Type B pancreatic cell (in vitro differentiated cells): ENCODE measurements at regions not wholly inside any gene's neighbourhood (a gene's known extent, or its start where the extent isn't known, plus 50 kb on each side); places are given as distances from the start of the nearest gene placed in this dataset.

Experiments used
- DNase-seq: peaks from one replicate; pipeline ENCODE4 v3.0.0; 2021; ENCODE audit warnings: mixed read lengths; ENCODE audit not compliant: unreplicated experiment; ENCODE audit errors: extremely low spot score
- H3K27ac Mint-ChIP-seq: 2 replicates; pipeline ENCODE4 v1.8.0; 2021; ENCODE audit warnings: mild to moderate bottlenecking, mixed read lengths
- H3K27me3 Mint-ChIP-seq: 2 replicates; pipeline ENCODE4 v1.8.0; 2021; ENCODE audit warnings: mixed read lengths
- H3K36me3 Mint-ChIP-seq: 2 replicates; pipeline ENCODE4 v1.8.0; 2021; ENCODE audit warnings: mixed read lengths
- H3K4me1 Mint-ChIP-seq: one replicate; pipeline ENCODE4 v1.8.0; 2021; ENCODE audit warnings: mixed read lengths; ENCODE audit not compliant: unreplicated experiment
- H3K4me3 Mint-ChIP-seq: 2 replicates; pipeline ENCODE4 v1.8.0; 2021; ENCODE audit warnings: mild to moderate bottlenecking, mixed read lengths
- H3K9me3 Mint-ChIP-seq: 2 replicates; pipeline ENCODE4 v1.8.0; 2021; ENCODE audit warnings: mixed read lengths
- CTCF ChIP-seq: fragments of 200-600 bp; sonication (generic); conservative IDR thresholded peaks from 2 replicates; pipeline ENCODE4 v1.5.0; 2021; ENCODE audit warnings: antibody characterized with exemption, mild to moderate bottlenecking

- no peak for TF ChIP-seq CTCF
- H3K4me1 Mint-ChIP-seq: no peaks in the 10 kb centered on the region
- peaks cover 15% of the 10 kb centered on the region for H3K9me3 Mint-ChIP-seq
- no peaks in the 10 kb centered on the region for H3K27me3 Mint-ChIP-seq
- H3K4me3 Mint-ChIP-seq: no peak overlapping the region
- H3K36me3 Mint-ChIP-seq: no peaks in the 10 kb centered on the region
- no peak overlapping the region for H3K27ac Mint-ChIP-seq
- no peak for DNase-seq
Measured at GRCh38 chr19:56934438-56935090, 94.0 kb upstream of the PEG3 start.

GRCh38 chr19:56939951-56940350 is 99.4 kb upstream of the PEG3 start:
- TF ChIP-seq CTCF: no peak
- Mint-ChIP-seq H3K27ac (no peak overlapping the region), H3K36me3 (no peaks in the 10 kb centered on the region), H3K27me3 (no peaks in the 10 kb centered on the region), H3K4me1 (no peaks in the 10 kb centered on the region), H3K4me3 (no peak overlapping the region), H3K9me3 (peaks cover 9% of the 10 kb centered on the region)
- DNase-seq: no peak

- no peak for TF ChIP-seq CTCF
- no peaks in the 10 kb centered on the region for H3K4me1 Mint-ChIP-seq
- no peaks in the 10 kb centered on the region for H3K36me3 Mint-ChIP-seq
- H3K4me3 Mint-ChIP-seq: no peak overlapping the region
- no peak overlapping the region for H3K27ac Mint-ChIP-seq
- peak; percentile 83 for DNase-seq
- peaks cover 15% of the 10 kb centered on the region for H3K9me3 Mint-ChIP-seq
- H3K27me3 Mint-ChIP-seq: no peaks in the 10 kb centered on the region
Measured at GRCh38 chr19:56942756-56943155, 102.2 kb upstream of the PEG3 start.

- Mint-ChIP-seq H3K9me3 (peaks cover 19% of the 10 kb centered on the region), H3K4me3 (no peak overlapping the region), H3K36me3 (no peaks in the 10 kb centered on the region), H3K27me3 (no peaks in the 10 kb centered on the region), H3K27ac (no peak overlapping the region), H3K4me1 (no peaks in the 10 kb centered on the region)
- no peak for DNase-seq
- no peak for TF ChIP-seq CTCF
Measured at GRCh38 chr19:56946159-56946558, 105.6 kb upstream of the PEG3 start.

GRCh38 chr19:56947206-56947605 is 106.7 kb upstream of the PEG3 start:
- DNase-seq: no peak
- Mint-ChIP-seq H3K4me3 (no peak overlapping the region), H3K36me3 (no peaks in the 10 kb centered on the region), H3K27me3 (no peaks in the 10 kb centered on the region), H3K4me1 (no peaks in the 10 kb centered on the region), H3K27ac (no peak overlapping the region), H3K9me3 (peaks cover 21% of the 10 kb centered on the region)
- TF ChIP-seq CTCF: no peak

- H3K4me3 Mint-ChIP-seq: no peak overlapping the region
- H3K27ac Mint-ChIP-seq: no peak overlapping the region
- H3K36me3 Mint-ChIP-seq: no peaks in the 10 kb centered on the region
- no peaks in the 10 kb centered on the region for H3K4me1 Mint-ChIP-seq
- TF ChIP-seq CTCF: no peak
- no peaks in the 10 kb centered on the region for H3K27me3 Mint-ChIP-seq
- DNase-seq: no peak
- H3K9me3 Mint-ChIP-seq: peaks cover 14% of the 10 kb centered on the region
Measured at GRCh38 chr19:56949626-56950025, 109.1 kb upstream of the PEG3 start.
